HK-2 (cell line): ENCODE measurements at regions not wholly inside any gene's neighbourhood (a gene's known extent, or its start where the extent isn't known, plus 50 kb on each side); places are given as distances from the start of the nearest gene placed in this dataset.

Experiments
- DNase-seq: peaks from one replicate; pipeline ENCODE4 v3.0.0-alpha.2; 2018; ENCODE audit not compliant: unreplicated experiment

GRCh38 chr3:24929521-24929920 is 434.9 kb upstream of the THRB start:
- DNase-seq = no peak

GRCh38 chr3:24933401-24933800 is 438.8 kb upstream of the THRB start:
- DNase-seq = no peak

- no peak for DNase-seq
These were observed 441.9 kb upstream of the THRB start for GRCh38 chr3:24936574-24936973.

DNA sequence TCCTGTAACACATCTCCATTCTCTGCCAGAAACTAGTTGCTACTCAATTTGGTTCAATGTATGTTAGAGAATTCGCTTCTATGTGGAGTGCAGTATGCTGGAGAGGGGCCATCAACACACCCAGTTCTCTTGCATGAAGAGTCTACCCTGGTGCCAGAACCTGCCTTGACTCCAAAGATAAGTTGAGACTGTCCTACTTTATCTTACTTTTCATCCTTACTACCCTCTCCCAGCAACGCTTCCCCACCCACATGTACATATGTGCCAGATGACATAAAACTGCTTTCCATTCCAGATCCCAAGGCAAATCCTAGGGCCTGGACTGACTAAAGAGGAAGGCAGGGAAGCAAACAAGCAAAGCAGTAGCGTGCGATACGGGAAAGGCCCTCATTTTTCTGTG is 442.6 kb upstream of the THRB start:
- DNase-seq = no peak

DNA sequence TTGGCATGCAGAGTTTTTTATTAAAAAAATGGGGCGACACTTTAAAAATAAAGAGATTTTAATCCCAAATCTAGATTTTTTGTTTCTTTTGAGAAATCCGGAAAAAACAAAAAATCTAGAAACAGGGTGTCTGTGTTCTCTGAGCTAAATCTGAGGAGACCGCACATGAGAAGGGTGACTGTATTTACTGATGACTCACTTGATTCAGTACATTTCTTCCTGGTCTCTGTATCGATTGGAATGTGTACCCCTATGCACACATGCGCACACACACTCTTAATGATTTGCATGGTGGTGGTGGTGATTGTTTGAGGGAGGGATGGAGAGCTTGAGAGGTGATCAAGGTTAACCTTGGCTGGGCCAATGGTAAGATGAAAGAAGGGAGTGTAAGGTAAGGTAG is 443.1 kb upstream of the THRB start:
- DNase-seq = no peak

DNA sequence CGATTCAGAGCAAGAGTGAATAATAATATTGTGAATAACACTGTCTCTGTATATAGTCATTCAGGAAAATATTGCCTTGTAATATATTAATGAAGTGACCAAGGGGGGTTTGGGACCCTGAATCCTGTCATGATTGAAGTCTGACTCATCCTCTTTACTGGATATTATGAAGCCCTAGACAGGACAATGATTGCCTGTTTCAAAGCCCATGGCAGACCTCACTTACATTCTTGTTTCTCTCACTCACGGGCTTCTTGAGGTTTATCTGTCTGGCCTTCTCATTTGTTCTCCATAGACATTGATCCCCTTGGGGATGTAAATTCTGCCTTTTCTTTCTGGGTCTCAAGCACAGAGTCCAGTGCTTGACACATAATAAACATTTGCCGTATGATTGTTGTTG is 449.3 kb upstream of the THRB start:
- no peak for DNase-seq

DNA sequence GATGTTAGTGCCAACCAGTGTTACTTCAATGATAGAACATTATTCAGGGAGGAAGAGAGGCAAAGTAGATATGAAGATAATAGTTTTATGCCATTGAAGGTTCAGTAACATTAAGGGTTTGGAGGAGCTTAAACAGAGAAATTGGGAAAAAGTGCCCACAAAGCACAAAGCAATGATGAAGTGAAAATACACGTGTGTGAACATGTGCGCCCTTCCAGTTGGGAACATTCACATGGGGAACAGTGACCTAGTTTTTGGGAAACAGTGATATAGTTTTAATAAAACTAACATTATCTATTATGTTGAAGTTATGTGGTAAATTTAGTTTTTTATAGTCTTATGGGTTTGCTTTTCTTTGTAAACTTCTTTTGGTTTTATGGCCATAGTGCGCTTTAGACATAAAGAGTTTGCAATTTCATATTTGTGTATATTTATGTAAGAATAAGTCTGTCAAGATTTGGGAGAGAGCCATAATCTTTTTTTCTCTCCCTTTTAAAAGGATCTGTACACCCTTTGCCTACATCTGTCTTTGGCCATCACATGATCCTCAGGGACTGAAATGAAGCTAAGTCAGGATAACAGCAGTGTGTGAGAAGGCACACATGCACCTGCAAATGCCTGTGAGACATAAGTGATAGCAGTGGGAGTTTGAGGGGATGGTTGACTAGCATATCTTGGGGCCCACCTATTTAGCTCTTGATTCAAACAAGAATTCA is 450.3 kb upstream of the THRB start:
- no peak for DNase-seq

- DNase-seq = no peak
These were observed 450.9 kb upstream of the THRB start for GRCh38 chr3:24945563-24945962.

- no peak for DNase-seq
These were observed 452.5 kb upstream of the THRB start for GRCh38 chr3:24947103-24947502.

GRCh38 chr3:24951180-24951579 is 456.5 kb upstream of the THRB start:
- DNase-seq = no peak

DNA sequence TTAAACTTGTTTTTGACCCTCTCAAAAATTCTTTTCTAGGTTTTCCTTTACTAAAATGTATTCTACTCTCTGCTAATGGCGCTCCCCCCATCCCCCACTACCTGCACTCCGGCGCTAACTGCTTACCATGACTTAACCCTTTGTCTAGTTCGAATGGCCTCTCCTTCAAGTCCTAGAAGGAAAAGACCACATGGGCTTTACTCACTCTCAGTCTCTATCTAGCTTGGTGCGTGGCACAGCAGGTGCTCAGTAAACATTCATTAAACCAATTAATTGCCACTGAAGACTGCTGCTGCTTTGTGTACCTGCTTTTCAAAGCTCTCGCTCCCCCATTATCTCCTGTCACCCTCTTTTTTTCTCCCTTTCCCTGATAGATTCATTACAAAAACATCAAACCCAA is 457.7 kb upstream of the THRB start:
- DNase-seq = no peak

- no peak for DNase-seq
These were observed 458.6 kb upstream of the THRB start for GRCh38 chr3:24953060-24953771.

DNA sequence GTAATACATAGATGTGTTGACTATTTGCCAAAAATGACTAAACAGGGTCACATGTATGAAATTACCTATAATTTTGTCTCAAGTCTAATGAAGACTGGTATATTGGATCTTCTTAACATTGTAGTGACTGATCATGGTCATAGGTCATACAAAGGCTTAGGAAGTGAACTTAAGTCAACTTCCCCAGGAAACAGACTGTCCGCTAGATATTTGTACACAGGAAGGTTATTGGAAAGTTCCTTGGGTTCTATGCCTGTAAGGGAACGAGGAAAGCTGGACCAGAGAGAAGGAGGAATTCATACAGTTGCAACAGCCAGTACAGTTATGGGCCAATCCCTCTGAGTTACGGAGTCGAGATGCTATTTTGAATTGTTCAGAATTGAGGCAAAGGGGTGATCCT is 462.0 kb upstream of the THRB start:
- DNase-seq = no peak

DNA sequence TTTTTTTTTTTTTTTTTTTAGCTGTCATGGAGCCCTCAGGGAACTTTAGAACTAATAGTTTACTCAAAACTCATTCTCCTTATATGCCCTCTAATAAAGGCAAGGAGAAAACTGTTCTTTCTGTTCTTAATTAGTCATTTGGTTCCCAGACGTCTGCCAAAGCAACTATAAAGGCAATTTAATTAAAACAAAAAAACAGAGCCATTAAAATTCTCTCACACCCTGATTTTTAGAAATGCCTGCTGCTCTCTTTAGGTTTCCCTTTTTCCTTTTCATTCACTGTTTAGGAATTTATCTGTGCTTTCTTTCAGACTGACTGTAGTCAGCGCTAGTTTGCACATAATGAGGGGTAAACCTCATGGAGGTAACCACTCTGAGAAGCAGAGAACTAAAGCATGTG is 463.6 kb upstream of the THRB start:
- DNase-seq = no peak

GRCh38 chr3:24958910-24959447 is 464.3 kb upstream of the THRB start:
- DNase-seq = no peak

DNA sequence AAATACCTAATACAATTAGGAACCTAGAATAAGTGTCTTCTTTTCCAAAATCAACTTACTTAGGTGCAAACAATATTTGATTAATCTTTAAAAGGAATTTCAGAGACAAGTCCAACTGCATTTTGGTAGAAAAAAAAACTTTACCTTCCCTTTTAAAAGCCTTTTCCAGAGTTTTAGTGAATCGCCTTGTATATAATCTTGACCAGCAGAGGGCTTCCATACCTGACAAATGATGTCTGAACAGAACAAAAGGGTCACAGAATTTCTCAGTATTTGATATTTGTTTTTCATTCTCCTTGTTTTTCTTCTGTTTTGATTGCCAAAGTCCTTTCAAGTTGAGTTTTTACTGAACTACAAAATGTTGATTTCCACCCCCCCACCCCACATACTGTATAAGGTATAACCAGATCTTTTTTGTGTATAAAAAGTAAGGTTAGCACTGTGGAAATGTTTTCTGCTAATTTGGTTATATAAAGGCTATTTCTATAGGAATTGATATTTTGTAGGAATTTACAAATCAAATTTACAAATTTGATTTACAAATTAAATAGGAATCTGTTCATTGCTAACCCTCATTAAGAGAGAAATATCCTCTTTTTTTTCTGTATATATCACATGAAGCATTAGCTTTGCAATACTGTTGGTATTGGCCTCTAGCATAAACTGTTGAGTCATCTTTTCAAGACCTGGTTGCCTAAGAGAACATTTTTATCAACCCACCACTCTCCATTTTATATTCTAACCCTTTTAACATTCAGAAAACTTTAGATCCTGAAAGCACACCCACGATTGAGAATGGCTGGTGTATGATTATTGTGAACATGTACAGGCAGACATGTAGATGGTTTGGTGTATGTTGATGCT is 464.1 kb upstream of the RARB start:
- no peak for DNase-seq

- DNase-seq = no peak
These were observed 462.2 kb upstream of the RARB start for GRCh38 chr3:24965706-24966385.

- DNase-seq = no peak
These were observed 460.0 kb upstream of the RARB start for GRCh38 chr3:24968036-24968435.

- no peak for DNase-seq
These were observed 455.6 kb upstream of the RARB start for GRCh38 chr3:24972491-24972890.

DNA sequence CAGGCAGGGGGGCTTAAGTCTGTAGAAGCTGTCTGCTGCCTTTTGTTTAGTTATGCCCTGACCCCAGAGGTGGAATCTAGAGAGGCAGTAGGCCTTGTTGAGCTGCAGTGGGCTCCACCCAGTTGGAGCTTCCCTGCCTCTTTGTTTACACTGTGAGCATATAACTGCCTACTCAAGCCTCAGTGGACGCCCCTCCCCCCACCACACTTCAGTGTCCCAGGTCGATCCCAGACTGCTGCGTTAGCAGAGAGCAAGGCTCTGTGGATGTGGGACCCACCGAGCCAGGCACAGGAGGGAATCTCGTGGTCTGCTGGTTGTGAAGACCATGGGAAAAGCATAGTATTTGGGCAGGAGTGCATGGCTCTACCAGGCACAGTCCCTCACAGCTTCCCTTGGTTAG is 446.8 kb upstream of the RARB start:
- no peak for DNase-seq

DNA sequence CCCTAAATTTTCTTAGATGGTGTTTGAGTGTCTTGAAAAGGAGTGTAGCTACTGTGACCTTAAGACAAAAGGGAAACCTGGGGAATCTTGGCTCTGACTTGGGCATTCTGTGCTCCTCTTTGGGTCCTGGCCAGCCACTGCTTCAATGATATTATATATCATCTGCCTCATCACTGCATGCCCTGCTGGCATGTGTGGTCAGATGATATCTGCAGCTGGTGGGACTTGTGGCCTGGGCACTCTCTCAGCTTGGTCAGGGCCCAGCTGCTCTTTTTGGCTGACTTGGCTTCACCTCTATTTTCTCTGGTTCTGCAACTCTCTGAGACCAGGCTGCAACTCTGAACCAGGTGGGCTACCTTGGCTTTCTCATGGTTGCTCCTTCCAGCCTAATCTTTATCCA is 446.1 kb upstream of the RARB start:
- DNase-seq = no peak

DNA sequence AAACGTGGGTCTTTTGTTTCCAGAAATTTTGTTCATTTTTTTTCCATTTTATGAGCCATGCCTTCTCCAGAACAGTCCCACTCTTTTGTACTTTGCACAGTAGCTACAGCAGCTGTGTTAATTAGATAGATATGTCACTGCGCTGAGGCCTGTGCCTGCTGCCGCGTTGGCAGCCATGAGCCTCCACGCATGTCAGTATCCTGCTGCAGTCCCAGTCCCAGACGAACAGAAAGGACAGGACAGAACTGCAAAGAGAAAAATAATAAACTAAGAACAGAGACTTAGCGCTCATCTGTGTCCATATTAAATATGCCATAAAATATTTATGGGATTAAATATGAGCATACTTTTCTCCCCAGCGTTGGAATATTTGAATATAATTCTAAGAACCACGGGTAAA is 442.4 kb upstream of the RARB start:
- no peak for DNase-seq
